ENCODE measurements at regions not wholly inside any gene's neighbourhood (a gene's known extent, or its start where the extent isn't known, plus 50 kb on each side); places are given as distances from the start of the nearest gene placed in this dataset.

DNA sequence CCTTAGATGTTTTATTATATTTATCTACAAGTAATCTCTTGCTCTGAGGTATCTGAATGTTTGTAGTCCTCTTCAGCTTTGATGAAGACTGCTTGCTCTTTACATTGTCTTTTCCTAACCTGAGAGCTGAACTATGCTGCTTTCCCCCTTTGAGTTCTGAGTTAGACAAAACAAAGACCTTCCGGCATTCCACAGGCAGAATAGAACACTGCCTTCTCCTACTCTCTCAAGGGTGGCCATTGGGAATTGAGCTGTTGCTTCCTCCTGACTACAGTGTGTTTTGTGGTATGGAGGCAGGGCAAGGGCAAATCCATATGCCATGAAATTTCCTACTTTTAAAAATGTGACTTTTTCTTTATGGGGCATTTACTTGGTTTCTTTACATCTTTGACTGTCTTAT lies 841.0 kb downstream of the FAM133A start:
- no peaks in the 10 kb centered on the region for H3K36me3 Mint-ChIP-seq

DNA sequence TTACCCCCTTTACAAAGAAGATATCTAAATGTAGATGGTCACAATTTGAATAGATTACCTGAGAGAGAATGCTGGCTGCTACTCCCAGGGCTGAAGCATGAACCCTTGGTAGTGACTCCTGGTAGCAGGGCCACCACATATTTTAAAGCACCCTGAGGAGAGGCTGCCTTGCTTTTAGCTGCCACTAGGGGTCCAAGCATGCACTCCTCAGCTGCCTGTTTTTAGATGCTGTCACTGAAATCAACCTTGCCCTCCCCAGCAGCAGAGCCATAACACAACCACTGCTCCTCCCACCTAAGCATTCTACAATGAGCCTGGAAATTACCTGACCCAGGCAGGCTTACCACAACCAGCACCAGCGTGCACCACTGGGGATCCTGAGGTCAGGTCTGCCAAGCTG lies 850.9 kb downstream of the FAM133A start:
- no peaks in the 10 kb centered on the region for H3K27me3 Mint-ChIP-seq
- H3K36me3 Mint-ChIP-seq: no peaks in the 10 kb centered on the region
- intact Hi-C loops (cut with micrococcal nuclease): no loop called here
- H3K9me3 Mint-ChIP-seq: peaks cover 10% of the 10 kb centered on the region
- no peaks in the 10 kb centered on the region for H3K4me1 Mint-ChIP-seq (ENCODE audit: low read depth)
- CTCF ChIA-PET: no interaction called here
- no peak overlapping the region for H3K27ac Mint-ChIP-seq
- no peak for DNase-seq
- POLR2A ChIA-PET: no interaction called here
- H3K4me3 Mint-ChIP-seq: no peak overlapping the region

More for the DNA sequence above, 841.0 kb downstream of the FAM133A start:
- intact Hi-C loops (cut with micrococcal nuclease): no loop called here
- Mint-ChIP-seq H3K27ac (no peak overlapping the region), H3K27me3 (no peaks in the 10 kb centered on the region), H3K9me3 (no peaks in the 10 kb centered on the region), H3K4me1 (ENCODE audit: low read depth) (no peaks in the 10 kb centered on the region), H3K4me3 (no peak overlapping the region)
- no peak for DNase-seq
- CTCF ChIA-PET: no interaction called here
- POLR2A ChIA-PET: no interaction called here

GRCh38 chrX:94545722-94546121 lies 871.7 kb downstream of the FAM133A start:
- H3K27ac Mint-ChIP-seq: no peak overlapping the region
- no peaks in the 10 kb centered on the region for H3K27me3 Mint-ChIP-seq
- ChIA-PET CTCF (no interaction called here), POLR2A (no interaction called here)
- DNase-seq: no peak
- no peaks in the 10 kb centered on the region for H3K36me3 Mint-ChIP-seq
- H3K4me3 Mint-ChIP-seq: no peak overlapping the region
- H3K4me1 Mint-ChIP-seq (ENCODE audit: low read depth): no peaks in the 10 kb centered on the region
- peaks cover 3% of the 10 kb centered on the region for H3K9me3 Mint-ChIP-seq
- intact Hi-C loops (cut with micrococcal nuclease): no loop called here

DNA sequence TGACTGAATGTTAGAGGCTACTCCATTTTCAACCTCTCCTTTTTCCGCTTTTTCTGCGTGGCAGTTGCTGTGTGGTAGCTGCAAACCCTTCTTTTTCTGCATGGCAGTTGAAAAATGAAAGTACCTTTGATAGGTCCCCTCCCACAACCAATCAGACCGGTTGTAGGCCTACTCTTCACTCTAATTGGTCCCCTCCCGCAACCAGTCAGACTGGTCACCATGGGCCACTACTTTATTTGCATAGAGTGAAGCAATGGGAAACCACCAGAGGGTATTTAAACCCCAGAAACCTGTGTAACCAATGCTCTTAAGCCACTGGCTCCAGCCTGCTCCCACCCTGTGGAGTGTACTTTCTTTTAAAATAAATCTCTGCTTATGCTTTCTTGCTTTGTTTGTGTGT lies 877.8 kb downstream of the FAM133A start:
- Mint-ChIP-seq H3K9me3 (no peaks in the 10 kb centered on the region), H3K36me3 (no peaks in the 10 kb centered on the region), H3K27ac (no peak overlapping the region), H3K27me3 (no peaks in the 10 kb centered on the region), H3K4me3 (no peak overlapping the region), H3K4me1 (ENCODE audit: low read depth) (no peaks in the 10 kb centered on the region)
- DNase-seq: no peak
- CTCF ChIA-PET: no interaction called here
- intact Hi-C loops (cut with micrococcal nuclease): no loop called here
- POLR2A ChIA-PET: no interaction called here

DNA sequence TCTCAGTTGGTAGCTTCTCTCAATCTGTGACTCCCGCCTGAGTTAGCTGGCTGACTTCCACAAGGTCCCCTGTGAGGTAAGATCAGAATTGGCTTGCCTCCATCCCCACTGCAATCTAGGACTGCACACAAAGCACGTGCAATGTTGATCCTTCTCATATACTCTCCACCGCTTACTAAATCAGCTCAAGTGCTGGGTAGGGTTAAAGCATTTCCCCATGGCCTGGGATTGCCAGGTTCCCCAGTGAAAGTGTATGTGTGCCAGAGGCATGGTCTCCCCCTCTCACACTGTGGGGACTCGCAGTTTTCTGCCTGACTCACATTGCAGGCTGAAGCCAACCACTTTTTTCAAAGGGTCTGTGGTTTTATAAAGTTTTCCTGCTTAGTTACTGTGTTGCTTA lies 886.9 kb downstream of the FAM133A start:
- Mint-ChIP-seq H3K27ac (no peak overlapping the region), H3K36me3 (no peaks in the 10 kb centered on the region), H3K27me3 (no peaks in the 10 kb centered on the region), H3K4me1 (ENCODE audit: low read depth) (no peaks in the 10 kb centered on the region), H3K4me3 (no peak overlapping the region), H3K9me3 (no peaks in the 10 kb centered on the region)
- ChIA-PET POLR2A (no interaction called here), CTCF (no interaction called here)
- DNase-seq: no peak
- intact Hi-C loops (cut with micrococcal nuclease): no loop called here

DNA sequence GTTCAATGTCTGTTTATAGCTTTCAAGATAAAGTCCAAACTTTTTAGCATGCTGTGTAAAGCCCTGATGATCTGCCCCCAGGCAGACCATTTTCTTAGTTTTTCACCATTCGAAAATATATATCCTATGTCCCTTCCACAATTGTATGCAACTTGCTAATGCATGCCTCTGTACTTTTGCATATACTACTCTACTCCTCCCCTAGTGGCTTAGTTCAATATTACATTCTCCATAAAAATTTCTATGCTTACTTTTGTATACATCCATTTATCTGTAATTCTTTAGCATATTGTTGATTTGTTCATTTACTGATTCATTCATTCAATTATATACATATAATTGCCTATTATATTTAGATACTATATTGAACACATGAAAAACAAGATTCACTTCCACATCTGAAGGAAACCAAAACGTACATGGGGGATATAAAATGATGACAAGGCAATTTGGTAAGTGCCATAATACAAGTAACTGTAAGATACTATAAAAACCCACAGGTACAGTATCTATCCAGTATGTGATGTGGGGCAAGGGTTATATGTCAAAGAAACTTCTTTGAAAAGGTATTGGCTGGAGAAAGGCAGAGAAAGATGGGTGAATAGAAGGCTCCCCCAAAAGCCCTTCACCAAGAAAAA lies 902.5 kb downstream of the FAM133A start:
- H3K27ac Mint-ChIP-seq: no peak overlapping the region
- ChIA-PET CTCF (no interaction called here), POLR2A (no interaction called here)
- no peaks in the 10 kb centered on the region for H3K27me3 Mint-ChIP-seq
- H3K9me3 Mint-ChIP-seq: no peaks in the 10 kb centered on the region
- intact Hi-C loops (cut with micrococcal nuclease): no loop called here
- H3K4me1 Mint-ChIP-seq (ENCODE audit: low read depth): no peaks in the 10 kb centered on the region
- DNase-seq: no peak
- H3K4me3 Mint-ChIP-seq: no peak overlapping the region
- no peaks in the 10 kb centered on the region for H3K36me3 Mint-ChIP-seq

DNA sequence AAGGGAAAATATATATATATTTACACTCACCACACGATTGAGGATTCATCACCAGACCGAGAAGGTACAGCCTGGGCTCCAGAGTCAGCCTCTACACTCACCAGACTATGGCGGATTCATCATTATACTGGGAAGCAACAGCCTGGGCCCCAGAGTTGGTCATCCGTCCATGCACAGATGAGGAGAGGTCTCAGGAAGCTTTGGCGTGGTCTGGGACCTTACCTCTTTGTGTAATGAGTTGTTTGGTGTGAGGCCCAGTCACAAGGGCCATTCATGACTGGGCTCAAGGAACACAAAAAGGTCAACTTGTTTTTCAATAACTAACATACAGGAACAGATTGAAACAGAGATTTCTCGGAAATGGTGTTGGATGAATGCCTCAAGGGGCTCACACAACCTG lies 926.1 kb downstream of the FAM133A start:
- no peak for DNase-seq
- POLR2A ChIA-PET: no interaction called here
- H3K27me3 Mint-ChIP-seq: no peaks in the 10 kb centered on the region

GRCh38 chrX:94612140-94612539 lies 938.1 kb downstream of the FAM133A start:
- DNase-seq: no peak
- no peaks in the 10 kb centered on the region for H3K4me1 Mint-ChIP-seq (ENCODE audit: low read depth)
- H3K36me3 Mint-ChIP-seq: no peaks in the 10 kb centered on the region
- intact Hi-C loops (cut with micrococcal nuclease): no loop called here
- no peaks in the 10 kb centered on the region for H3K27me3 Mint-ChIP-seq
- no peak overlapping the region for H3K27ac Mint-ChIP-seq
- H3K4me3 Mint-ChIP-seq: no peak overlapping the region
- H3K9me3 Mint-ChIP-seq: peaks cover 7% of the 10 kb centered on the region
- ChIA-PET CTCF (no interaction called here), POLR2A (no interaction called here)

More for the DNA sequence above, 926.1 kb downstream of the FAM133A start:
- CTCF ChIA-PET: no interaction called here
- Mint-ChIP-seq H3K4me3 (no peak overlapping the region), H3K27ac (no peak overlapping the region), H3K36me3 (no peaks in the 10 kb centered on the region), H3K4me1 (ENCODE audit: low read depth) (no peaks in the 10 kb centered on the region), H3K9me3 (no peaks in the 10 kb centered on the region)
- intact Hi-C loops (cut with micrococcal nuclease): no loop called here

DNA sequence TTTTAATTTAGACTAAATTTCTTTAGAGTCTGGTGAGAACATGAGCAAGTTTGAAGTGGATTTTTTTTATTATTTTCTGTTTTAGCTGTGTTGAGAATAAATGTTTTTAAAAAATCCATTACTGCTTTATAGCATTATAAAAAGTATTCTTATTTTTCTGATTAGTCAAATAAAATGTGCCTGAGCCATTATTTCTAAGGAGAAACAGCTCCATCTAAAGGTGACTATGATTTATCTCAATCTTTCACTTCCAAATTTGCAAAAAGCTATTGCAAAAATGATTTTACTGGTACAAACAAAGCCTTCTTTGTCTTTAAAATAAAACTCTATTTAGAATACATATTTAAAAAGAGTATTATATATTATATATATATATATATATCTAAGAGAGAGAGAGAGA lies 959.2 kb downstream of the FAM133A start:
- ChIA-PET POLR2A (no interaction called here), CTCF (no interaction called here)
- Mint-ChIP-seq H3K9me3 (peaks cover 18% of the 10 kb centered on the region), H3K27me3 (no peaks in the 10 kb centered on the region), H3K27ac (no peak overlapping the region), H3K36me3 (no peaks in the 10 kb centered on the region), H3K4me1 (ENCODE audit: low read depth) (no peaks in the 10 kb centered on the region), H3K4me3 (no peak overlapping the region)
- intact Hi-C loops (cut with micrococcal nuclease): no loop called here
- DNase-seq: no peak

DNA sequence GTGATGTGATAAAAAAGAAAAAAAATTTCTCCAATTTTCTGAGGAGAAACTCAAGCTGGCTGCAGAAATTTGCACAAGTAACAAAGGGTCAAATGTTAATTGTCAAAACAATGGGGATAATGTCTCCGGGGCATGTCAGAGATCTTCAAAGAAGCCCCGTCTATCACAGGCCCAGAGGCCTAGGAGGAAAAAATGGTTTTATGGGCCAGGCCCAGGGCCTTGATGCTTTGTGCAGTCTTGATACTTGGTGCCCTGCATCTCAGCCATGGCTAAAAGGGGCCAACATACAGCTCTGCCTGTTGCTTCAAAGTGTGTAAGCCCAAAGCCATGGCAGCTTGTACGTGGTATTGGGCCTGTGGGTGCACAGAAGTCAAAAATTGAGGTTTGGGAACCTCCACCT lies 961.0 kb downstream of the FAM133A start:
- ChIA-PET POLR2A (no interaction called here), CTCF (no interaction called here)
- Mint-ChIP-seq H3K9me3 (peaks cover 18% of the 10 kb centered on the region), H3K27me3 (no peaks in the 10 kb centered on the region), H3K36me3 (no peaks in the 10 kb centered on the region), H3K4me1 (ENCODE audit: low read depth) (no peaks in the 10 kb centered on the region), H3K4me3 (no peak overlapping the region), H3K27ac (no peak overlapping the region)
- intact Hi-C loops (cut with micrococcal nuclease): no loop called here
- DNase-seq: no peak

GRCh38 chrX:94645726-94646125 lies 971.7 kb downstream of the FAM133A start:
- CTCF ChIA-PET: no interaction called here
- Mint-ChIP-seq H3K4me3 (no peak overlapping the region), H3K27me3 (no peaks in the 10 kb centered on the region), H3K27ac (no peak overlapping the region), H3K4me1 (ENCODE audit: low read depth) (no peaks in the 10 kb centered on the region), H3K36me3 (no peaks in the 10 kb centered on the region), H3K9me3 (no peaks in the 10 kb centered on the region)
- intact Hi-C loops (cut with micrococcal nuclease): no loop called here
- DNase-seq: no peak
- POLR2A ChIA-PET: no interaction called here

GRCh38 chrX:94655180-94655579 lies 981.2 kb downstream of the FAM133A start:
- no peaks in the 10 kb centered on the region for H3K4me1 Mint-ChIP-seq (ENCODE audit: low read depth)
- no peak overlapping the region for H3K4me3 Mint-ChIP-seq
- no peak overlapping the region for H3K27ac Mint-ChIP-seq
- no peaks in the 10 kb centered on the region for H3K36me3 Mint-ChIP-seq
- intact Hi-C loops (cut with micrococcal nuclease): no loop called here
- no peak for DNase-seq
- no peaks in the 10 kb centered on the region for H3K27me3 Mint-ChIP-seq
- H3K9me3 Mint-ChIP-seq: peaks cover 3% of the 10 kb centered on the region
- CTCF ChIA-PET: no interaction called here
- POLR2A ChIA-PET: no interaction called here

DNA sequence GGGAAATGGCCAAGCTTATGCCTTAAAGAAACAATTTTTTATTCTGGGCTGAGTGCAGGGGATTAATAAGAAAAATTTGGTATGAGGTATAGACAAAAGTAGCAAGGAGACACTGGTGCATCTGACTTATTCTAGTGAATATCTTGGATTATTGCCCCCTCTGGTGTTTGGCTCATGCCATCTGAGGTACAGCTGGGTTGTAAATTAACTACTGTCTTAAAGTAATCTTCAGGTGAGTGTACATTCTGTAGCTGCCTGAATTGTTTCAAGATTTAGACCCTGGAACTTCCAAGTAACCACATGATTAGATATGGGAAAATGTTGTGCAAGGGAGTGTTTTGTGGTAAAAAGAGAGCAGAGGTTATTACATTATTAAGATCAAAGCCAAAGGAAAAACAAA lies 988.7 kb downstream of the FAM133A start:
- Mint-ChIP-seq H3K9me3 (peaks cover 2% of the 10 kb centered on the region), H3K36me3 (no peaks in the 10 kb centered on the region), H3K27ac (no peak overlapping the region), H3K4me3 (no peak overlapping the region), H3K4me1 (ENCODE audit: low read depth) (no peaks in the 10 kb centered on the region), H3K27me3 (no peaks in the 10 kb centered on the region)
- ChIA-PET POLR2A (no interaction called here), CTCF (no interaction called here)
- no peak for DNase-seq
- intact Hi-C loops (cut with micrococcal nuclease): no loop called here

DNA sequence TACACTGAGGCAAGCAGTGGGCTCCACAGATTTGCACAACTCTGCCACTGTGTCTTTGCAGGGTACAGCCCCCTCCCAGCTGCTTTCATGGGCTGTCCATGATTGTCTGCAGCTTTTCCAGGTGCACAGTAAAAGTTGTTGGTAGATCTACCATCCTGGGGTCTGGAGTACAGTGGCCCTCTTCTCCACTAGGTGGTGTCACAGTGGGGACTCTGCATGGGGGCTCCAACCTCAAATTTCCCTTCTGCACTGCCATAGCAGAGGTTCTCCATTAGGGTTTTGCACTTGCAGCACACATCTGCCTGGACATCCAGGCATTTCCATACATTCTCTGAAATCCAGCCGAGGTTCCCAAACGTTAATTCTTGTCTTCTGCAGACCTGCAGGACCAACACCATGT lies 1002.3 kb downstream of the FAM133A start:
- POLR2A ChIA-PET: no interaction called here
- H3K27me3 Mint-ChIP-seq: no peaks in the 10 kb centered on the region

More for the DNA sequence above, 1002.3 kb downstream of the FAM133A start:
- H3K4me1 Mint-ChIP-seq (ENCODE audit: low read depth): no peaks in the 10 kb centered on the region
- H3K36me3 Mint-ChIP-seq: no peaks in the 10 kb centered on the region
- DNase-seq: no peak
- H3K4me3 Mint-ChIP-seq: no peak overlapping the region
- CTCF ChIA-PET: no interaction called here
- intact Hi-C loops (cut with micrococcal nuclease): no loop called here
- no peak overlapping the region for H3K27ac Mint-ChIP-seq
- peaks cover 9% of the 10 kb centered on the region for H3K9me3 Mint-ChIP-seq

Measured in activated CD4-positive, alpha-beta memory T cell treated with anti-CD3 and anti-CD28 coated beads for 36 hours (primary cell).